ENCODE measurements at regions not wholly inside any gene's neighbourhood (a gene's known extent, or its start where the extent isn't known, plus 50 kb on each side); places are given as distances from the start of the nearest gene placed in this dataset.

DNA sequence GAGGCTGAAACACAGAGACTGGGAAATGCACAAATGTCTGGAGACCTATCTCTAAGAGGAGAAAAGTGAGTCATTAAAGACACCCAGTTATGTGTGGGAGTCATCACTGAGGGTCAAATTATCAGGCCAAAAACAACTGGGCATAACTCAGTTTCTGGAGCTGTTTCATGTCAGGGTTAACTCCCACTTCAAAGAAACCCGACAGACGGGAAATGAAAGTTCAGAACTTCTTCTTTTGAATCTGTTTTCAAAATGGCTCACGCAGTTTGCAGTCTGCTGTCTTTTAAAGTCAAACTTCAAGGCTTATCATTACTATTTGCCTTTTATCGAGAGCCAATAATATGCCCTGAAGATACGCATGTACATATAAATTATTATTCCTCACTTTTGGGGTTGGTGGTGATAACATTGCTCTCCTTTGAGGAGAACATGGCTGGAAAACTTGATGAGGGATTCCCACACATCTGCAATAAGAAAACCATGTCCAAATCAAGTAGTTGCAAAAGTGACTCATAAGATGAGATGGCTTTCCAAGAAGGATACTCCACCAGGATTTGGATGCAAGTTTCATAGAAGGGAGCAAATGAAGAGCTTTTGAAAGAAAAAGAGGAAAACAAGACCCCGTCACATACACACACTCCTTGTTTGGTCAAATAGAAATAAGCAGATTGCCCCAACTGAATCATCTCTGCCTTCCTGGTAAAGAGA is 341.4 kb downstream of the ADAMTS20 start:
- Histone ChIP-seq H3K9me3 (replicated peaks; ENCODE audit: control insufficient read depth, insufficient read depth, low read length) (no peaks in the 10 kb centered on the region), H3K4me1 (ENCODE audit: control insufficient read depth, extremely low read depth, insufficient read depth, low read length) (no peaks in the 10 kb centered on the region), H3K27ac (ENCODE audit: insufficient read depth, low read depth, low read length) (no peak overlapping the region), H3K36me3 (ENCODE audit: control insufficient read depth in 2 of 2, extremely low read depth in 1 of 2, insufficient read depth in 2 of 2, low read length in 2 of 2) (no peaks in the 10 kb centered on the region), H3K4me3 (replicated peaks in 1 of 3; ENCODE audit: insufficient read depth in 1 of 3, low read depth in 1 of 3, low read length in 3 of 3) (no peak overlapping the region), H3K27me3 (ENCODE audit: control insufficient read depth in 2 of 2, insufficient read depth in 2 of 2, low read length in 2 of 2) (no peaks in the 10 kb centered on the region), H3K9ac (replicated peaks; ENCODE audit: extremely low read depth, insufficient read depth, low read length) (no peak overlapping the region), H3K79me2 (ENCODE audit: control insufficient read depth, insufficient read depth, low read length) (no peaks in the 10 kb centered on the region), H3K9me1 (replicated peaks; ENCODE audit: control insufficient read depth, extremely low read depth, insufficient read depth, low read length) (no peaks in the 10 kb centered on the region), H4K20me1 (replicated peaks; ENCODE audit: control insufficient read depth, extremely low read depth, insufficient read depth, low read length) (no peaks in the 10 kb centered on the region), H2AFZ (ENCODE audit: low read depth, low read length) (no peak overlapping the region), H3K4me2 (ENCODE audit: insufficient read depth, low read length) (no peak overlapping the region)
- BruUV-seq (replicated peaks) = no TSS peak
- DNase-seq (ENCODE audit: low read depth, low spot score) (peak; percentile 16), FAIRE-seq (peak; percentile 26)
- intact Hi-C loops (cut with micrococcal nuclease) = no loop called here
- dilution Hi-C loops (cut with MboI; ENCODE audit: extremely low pct_ligation_motif_present, low sequenced_read_pairs) = no loop called here
- TF ChIP-seq POLR2AphosphoS5 (IDR thresholded peaks at IDR 0.05; ENCODE audit: insufficient read depth, low read depth, low read length) (no peak), FOS (IDR thresholded peaks at IDR 0.05; ENCODE audit: borderline replicate concordance, insufficient read depth, low read length) (peak; percentile 28)
- POLR2A ChIA-PET = interaction anchor here (0.7 kb wide), 1 partner anchor 35 kb away, joined by 3 read pairs; no protein-coding TSS in a partner anchor
- CTCF ChIA-PET = interaction anchor here (0.6 to 1.5 kb wide), 7 partner anchors 10 to 1738 kb away, joined by 3 to 4 read pairs (median 3); no protein-coding TSS in a partner anchor

DNA sequence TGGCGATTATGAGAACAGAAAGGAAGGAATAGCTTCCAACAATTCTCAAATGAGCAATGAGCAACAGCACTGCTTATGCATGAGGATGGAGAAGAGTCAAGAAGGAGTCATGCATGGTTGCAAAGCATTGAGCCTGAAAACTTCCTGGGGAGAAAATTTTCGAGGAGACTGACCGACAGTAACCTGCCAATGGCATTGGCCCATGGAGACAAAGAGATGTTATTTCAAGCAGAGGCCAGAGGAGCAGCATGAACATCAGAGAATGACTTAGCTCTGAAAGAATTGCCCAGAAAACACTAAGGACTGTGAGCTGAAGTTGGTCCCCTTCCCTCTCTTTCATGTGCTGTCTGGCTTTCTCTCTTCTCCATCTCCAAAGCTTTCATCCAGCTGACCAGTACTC is 343.4 kb downstream of the ADAMTS20 start:
- Histone ChIP-seq H3K36me3 (ENCODE audit: control insufficient read depth in 2 of 2, extremely low read depth in 1 of 2, insufficient read depth in 2 of 2, low read length in 2 of 2) (no peaks in the 10 kb centered on the region), H4K20me1 (replicated peaks; ENCODE audit: control insufficient read depth, extremely low read depth, insufficient read depth, low read length) (no peaks in the 10 kb centered on the region), H3K27me3 (ENCODE audit: control insufficient read depth in 2 of 2, insufficient read depth in 2 of 2, low read length in 2 of 2) (no peaks in the 10 kb centered on the region), H3K9ac (replicated peaks; ENCODE audit: extremely low read depth, insufficient read depth, low read length) (no peak overlapping the region), H3K4me1 (ENCODE audit: control insufficient read depth, extremely low read depth, insufficient read depth, low read length) (no peaks in the 10 kb centered on the region), H3K4me3 (replicated peaks in 1 of 3; ENCODE audit: insufficient read depth in 1 of 3, low read depth in 1 of 3, low read length in 3 of 3) (no peak overlapping the region), H3K4me2 (ENCODE audit: insufficient read depth, low read length) (no peak overlapping the region), H3K79me2 (ENCODE audit: control insufficient read depth, insufficient read depth, low read length) (no peaks in the 10 kb centered on the region), H3K27ac (ENCODE audit: insufficient read depth, low read depth, low read length) (no peak overlapping the region), H3K9me3 (replicated peaks; ENCODE audit: control insufficient read depth, insufficient read depth, low read length) (no peaks in the 10 kb centered on the region), H2AFZ (ENCODE audit: low read depth, low read length) (no peak overlapping the region), H3K9me1 (replicated peaks; ENCODE audit: control insufficient read depth, extremely low read depth, insufficient read depth, low read length) (no peaks in the 10 kb centered on the region)
- no peak for FAIRE-seq
- dilution Hi-C loops (cut with MboI; ENCODE audit: extremely low pct_ligation_motif_present, low sequenced_read_pairs) (no loop called here), intact Hi-C loops (cut with micrococcal nuclease) (no loop called here)
- no TSS peak for BruUV-seq (replicated peaks)
- ChIA-PET POLR2A (no interaction called here), CTCF (no interaction called here)
- DNase-seq (ENCODE audit: low read depth, low spot score) = no peak
- no peak for TF ChIP-seq POLR2A (IDR thresholded peaks at IDR 0.05; ENCODE audit: low read depth, low read length)

Measured in endothelial cell of umbilical vein (primary cell).